NB4 (cell line): ENCODE measurements at regions not wholly inside any gene's neighbourhood (a gene's known extent, or its start where the extent isn't known, plus 50 kb on each side); places are given as distances from the start of the nearest gene placed in this dataset.
"Not testable (repeated sequence)": the region's sequence is repeated elsewhere in the genome, so short reads cannot be mapped to it uniquely, and the experiment has no call there.

Experiments used
- DNase-seq: peaks from one replicate; pipeline ENCODE4 v3.0.0; 2010; ENCODE audit warnings: low read depth
- H3K4me3 ChIP-seq: one replicate; pipeline ENCODE4 v1.5.1; 2011; ENCODE audit warnings: mild to moderate bottlenecking, low read depth, low read length, moderate library complexity
- CTCF ChIP-seq: IDR thresholded peaks from one replicate; pipeline ENCODE4 v1.5.1; 2012; ENCODE audit warnings: low read depth, low read length
- MAX ChIP-seq: IDR thresholded peaks from 2 replicates; pipeline ENCODE4 v1.6.1; 2011; ENCODE audit warnings: low read depth, low read length
- MYC ChIP-seq: IDR thresholded peaks from 2 replicates; pipeline ENCODE4 v1.6.1; 2011; ENCODE audit warnings: low read depth, low read length
- POLR2A ChIP-seq: IDR thresholded peaks from 2 replicates; pipeline ENCODE4 v1.6.1; 2011; ENCODE audit warnings: mild to moderate bottlenecking; ENCODE audit not compliant: insufficient read length; ENCODE audit errors: extremely low read depth

GRCh38 chr10:9149134-9149533, 1094.6 kb downstream of the GATA3 start:
- no peak overlapping the region for H3K4me3 ChIP-seq
- TF ChIP-seq CTCF: no peak
- TF ChIP-seq MYC: no peak
- no peak for TF ChIP-seq MAX
- TF ChIP-seq POLR2A: no peak
- no peak for DNase-seq

- H3K4me3 ChIP-seq, DNase-seq: not testable (repeated sequence)
Observed at GRCh38 chr10:9153057-9153456, 1098.6 kb downstream of the GATA3 start.

GRCh38 chr10:9157656-9158055, 1103.2 kb downstream of the GATA3 start:
- H3K4me3 ChIP-seq: no peak overlapping the region
- TF ChIP-seq POLR2A: no peak
- no peak for TF ChIP-seq MYC
- TF ChIP-seq CTCF: no peak
- TF ChIP-seq MAX: no peak
- DNase-seq: no peak

GRCh38 chr10:9158675-9159074, 1104.2 kb downstream of the GATA3 start:
- no peak for DNase-seq
- no peak for TF ChIP-seq POLR2A
- TF ChIP-seq CTCF: no peak
- TF ChIP-seq MYC: no peak
- TF ChIP-seq MAX: no peak
- H3K4me3 ChIP-seq: no peak overlapping the region

GRCh38 chr10:9160275-9160674, 1105.8 kb downstream of the GATA3 start:
- no peak overlapping the region for H3K4me3 ChIP-seq
- no peak for DNase-seq
- TF ChIP-seq CTCF: no peak
- no peak for TF ChIP-seq POLR2A
- TF ChIP-seq MYC: no peak
- no peak for TF ChIP-seq MAX

- H3K4me3 ChIP-seq: no peak overlapping the region
- no peak for TF ChIP-seq MYC
- no peak for TF ChIP-seq MAX
- TF ChIP-seq CTCF: no peak
- TF ChIP-seq POLR2A: no peak
- DNase-seq: no peak
Observed at GRCh38 chr10:9163699-9164098, 1109.2 kb downstream of the GATA3 start.
